GM21447 (cell line): ENCODE measurements at regions not wholly inside any gene's neighbourhood (a gene's known extent, or its start where the extent isn't known, plus 50 kb on each side); places are given as distances from the start of the nearest gene placed in this dataset.
A peak's percentile ranks its signal among the peaks of the same experiment; 100 is the strongest.

Experiments
- ATAC-seq: cut with Tn5 transposase; IDR thresholded peaks from one replicate; pipeline ENCODE4 v1.9.1; 2021; ENCODE audit not compliant: unreplicated experiment

DNA sequence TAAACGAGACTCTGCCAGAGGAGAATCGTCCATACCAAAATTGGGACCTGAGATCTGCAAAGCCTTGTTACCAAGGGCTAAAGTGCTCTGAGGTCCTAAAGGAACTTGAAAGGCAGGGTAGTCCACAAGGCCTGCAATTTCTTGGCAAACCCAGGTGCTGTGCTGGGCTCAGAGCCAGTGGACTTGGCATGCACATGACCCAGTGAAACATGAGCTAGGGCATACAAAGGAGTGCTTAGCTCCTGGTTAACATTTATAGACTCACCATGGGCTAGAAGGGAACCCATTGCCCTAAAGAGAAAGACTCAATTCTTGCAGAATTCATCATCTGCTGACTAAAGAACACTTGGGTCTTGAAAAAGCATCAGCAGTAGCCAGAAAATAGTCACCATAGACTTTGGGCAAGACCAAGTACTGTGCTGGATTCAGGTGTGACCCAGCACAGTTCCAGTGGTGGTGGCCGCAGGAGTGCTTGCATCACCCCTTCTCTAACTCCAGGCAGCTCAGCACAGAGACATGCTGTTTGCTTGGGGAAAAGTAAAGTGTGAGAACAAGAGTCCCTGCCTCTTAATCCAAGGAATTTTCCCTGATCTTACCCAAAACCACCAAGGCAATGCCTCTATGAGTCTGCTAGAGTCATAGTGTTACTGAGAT lies 1069.4 kb upstream of the ADGRL2 start:
- no peak for ATAC-seq

DNA sequence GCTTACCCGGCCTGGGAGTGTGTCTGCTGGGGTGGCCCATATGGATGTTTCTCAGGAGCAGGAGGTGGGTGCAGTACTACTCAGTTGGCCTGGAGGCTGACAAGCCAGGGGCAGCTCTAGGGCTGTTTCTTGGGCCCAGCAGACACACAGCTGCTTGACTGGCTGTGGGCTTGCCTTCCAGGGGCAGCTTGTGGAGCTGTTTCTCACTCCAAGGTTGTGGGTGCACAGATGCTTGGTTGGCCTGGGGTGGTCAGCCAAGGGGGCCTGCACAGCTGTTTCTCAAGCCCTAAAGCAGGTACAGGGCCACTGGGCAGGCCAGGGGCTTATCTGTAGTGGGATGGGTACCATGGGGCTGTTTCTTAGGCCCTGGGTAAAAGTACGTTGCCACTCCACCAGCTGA lies 1078.1 kb upstream of the ADGRL2 start:
- no peak for ATAC-seq

DNA sequence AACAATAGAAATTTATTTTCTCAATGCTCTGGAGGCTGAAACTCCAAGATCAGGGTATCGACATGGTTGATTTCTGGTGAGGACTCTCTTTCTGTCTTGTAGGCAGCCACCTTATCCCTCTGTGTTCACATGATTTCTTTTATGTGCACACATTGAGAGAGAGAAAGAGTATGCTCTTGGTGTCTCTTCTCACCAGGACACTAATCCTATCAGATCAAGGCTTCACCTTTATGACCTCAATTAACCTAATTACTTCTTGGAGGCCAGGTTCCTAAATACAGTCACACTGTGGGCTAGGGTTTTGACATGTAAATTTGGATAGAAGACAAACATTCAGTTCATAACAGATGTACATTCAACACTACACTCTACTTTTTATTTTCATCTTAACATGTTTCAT lies 1094.2 kb upstream of the ADGRL2 start:
- no peak for ATAC-seq

DNA sequence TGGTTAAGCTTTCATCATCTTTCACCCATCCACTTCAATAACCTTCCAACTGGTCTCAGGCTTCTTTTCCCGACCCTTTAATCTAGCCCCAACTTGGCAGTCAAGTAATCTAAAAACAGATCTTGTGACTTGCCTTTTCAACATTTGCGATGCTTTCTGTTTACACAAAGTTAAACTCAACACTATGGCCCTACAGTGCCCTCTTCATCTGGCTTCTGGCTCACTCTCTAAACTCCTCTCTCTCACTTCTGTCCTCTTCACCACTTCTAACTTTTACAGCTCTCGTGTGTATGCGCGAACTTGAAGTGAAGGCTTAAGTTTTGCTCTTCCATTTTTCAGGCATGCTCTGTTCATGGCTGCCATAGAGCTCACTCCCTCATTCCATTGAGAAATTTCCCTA lies 1122.3 kb upstream of the ADGRL2 start:
- ATAC-seq: no peak

DNA sequence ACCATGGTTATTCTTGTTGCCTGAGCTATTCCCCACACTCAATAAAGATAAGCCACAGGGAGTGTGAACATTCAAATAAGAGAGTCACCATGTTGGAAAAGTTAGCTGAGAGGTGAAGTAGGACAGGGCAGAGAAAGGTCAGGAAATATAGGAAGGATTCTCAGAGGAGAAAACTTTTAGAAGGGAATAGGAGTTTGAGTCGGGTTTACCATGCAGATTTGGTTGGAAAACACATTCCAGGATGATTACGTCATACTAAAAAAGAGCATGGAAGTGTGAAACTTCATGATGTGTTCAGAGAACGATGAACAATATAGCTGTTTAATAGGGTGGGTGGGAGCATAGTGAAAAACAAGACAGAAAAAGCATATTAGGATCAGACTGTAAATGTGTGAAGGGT lies 1125.3 kb upstream of the ADGRL2 start:
- no peak for ATAC-seq

DNA sequence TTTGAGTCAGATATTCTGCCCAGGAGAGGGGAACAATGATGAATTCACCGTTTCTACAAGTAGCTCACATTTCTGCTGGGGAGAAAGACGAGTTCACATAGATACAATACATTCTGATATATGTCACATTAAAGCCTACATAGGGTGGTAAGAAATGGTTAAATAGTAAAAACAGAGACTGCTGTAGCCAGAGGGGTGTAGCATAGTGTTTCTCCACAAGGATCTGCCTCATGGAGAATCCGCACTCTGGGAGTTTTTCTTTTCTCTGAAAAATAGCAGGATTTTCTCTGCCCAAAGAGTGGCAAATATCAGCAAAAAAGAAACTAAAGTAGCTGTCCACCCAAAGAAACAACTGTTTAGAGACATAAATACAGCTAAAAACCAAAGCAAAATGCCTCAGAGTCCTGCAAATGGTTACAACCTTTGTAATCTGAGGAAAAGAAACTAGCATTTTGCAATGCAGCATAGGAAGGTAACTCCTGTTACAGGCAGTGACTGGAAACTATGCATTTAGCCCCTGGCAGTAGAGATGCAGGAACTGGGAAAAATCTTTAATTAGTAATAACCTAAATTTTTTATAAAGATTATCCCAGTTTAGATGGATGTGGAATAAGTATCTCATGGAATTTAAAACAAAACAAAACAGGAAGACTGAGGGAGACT lies 1126.7 kb upstream of the ADGRL2 start:
- ATAC-seq: no peak

DNA sequence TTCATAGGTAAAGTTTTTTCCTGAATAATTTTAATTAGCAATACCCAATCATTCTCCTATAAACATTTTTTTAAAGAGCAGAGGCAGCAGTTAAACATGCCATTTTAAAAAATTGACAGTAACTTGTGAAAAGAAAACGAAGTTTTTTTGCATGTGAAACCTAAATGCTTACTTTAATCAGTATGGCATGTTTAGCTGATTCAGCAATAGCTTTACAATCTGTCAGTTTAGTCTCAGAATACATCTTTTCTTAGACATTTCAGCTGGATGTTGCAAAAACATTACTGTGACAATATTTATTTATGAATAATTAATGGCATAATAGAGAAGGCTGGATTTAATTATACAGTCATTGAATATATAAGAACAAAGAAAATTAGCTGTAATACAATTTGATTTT lies 1132.4 kb upstream of the ADGRL2 start:
- no peak for ATAC-seq

DNA sequence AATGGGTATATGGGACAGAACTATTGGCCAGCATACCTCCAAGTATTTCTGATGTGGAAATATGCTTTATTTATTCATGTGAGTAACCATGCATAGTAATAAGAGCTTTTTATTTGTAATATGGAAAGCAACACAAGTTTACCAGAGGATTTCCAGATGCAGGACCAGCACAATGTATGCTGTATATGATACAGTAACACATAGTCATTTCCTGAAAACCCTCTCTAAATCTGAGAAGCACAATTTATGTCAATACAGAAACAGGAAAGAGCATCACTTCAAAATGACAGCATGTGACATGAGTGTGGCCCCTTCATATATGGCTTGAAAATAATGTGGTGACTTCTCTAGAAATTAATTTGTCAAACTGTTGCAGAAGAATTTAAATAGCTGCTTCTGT lies 1134.7 kb upstream of the ADGRL2 start:
- no peak for ATAC-seq

DNA sequence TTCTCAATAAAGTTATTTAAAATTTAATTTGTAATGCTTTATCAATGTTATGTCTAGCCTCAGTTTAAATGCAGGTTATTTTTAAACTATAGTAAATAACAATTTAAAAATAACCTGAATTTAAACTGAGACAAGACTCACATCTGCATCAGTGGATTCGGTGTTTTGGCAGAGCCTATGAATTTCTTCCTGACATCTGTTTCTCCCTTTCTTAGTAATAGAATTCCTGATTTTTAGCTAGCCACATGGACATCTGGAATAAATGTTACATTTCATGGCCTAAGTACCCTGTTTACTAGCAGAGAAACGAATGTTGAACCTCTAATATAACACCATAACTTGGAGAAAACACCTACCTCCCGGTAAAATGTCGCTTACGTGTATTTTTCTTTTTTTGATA lies 1141.6 kb upstream of the ADGRL2 start:
- no peak for ATAC-seq

DNA sequence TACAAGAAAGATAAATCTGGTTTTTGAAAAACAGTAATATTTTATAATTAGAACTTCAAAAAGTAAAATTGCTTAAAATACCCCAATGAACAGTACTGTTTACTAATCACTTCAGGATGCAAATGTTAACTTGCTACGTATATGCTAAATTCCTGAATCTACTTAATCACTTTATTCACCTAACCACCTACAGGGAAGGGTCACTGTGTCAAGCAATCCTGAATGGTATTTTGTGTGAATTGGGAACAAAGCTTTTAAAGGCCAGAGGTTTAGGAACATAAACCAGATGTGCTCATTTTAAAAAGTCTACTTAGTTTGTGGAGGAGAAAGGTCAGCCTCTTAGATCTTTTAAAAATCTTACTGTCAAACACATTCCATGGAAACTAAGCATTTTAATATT lies 1143.0 kb upstream of the ADGRL2 start:
- no peak for ATAC-seq

DNA sequence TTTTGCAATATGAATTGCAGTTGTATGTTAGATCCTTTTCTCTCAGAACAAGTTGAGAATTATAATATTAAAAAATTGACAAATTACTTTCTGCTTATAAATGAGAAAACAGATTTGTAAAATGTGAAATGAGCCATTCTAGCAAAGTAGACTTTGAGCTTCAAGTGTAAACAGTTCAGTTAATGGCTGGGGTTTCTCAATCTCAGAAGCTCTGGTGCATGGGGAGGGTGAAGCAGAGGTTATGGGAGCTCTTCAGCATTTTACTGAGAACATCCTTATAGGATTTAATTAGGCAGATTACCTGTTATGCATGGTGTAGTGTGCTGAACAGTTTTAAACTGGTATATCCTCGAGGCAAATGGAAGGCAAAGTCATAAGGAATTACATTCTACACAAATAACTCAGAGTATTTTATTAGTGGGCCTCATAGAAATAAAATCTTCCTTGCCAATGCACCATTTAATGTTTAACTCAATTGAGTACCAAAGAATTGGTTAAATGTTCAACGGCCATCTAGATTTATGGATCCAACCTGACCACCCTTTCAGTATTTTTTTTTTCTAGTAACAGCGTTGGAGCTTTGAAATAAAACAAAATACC lies 1143.6 kb upstream of the ADGRL2 start:
- ATAC-seq: no peak

DNA sequence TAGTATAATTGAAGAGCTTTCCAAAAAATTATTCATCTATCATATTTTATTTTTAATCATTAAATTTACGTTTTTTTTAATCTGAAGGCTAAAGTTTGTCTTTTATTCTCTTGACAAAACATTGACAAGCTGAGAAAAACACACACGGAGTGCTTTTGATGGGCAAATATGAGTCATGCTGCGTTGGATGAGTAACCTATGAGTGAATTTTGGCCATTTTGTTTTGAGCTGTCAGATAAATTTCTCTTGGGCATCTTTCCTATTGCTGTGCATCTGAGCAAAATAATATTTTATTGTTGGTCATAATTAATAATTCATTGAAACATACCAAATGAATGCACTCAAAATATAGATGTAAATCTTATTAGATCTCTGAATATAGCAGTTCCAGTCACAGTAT lies 1144.1 kb upstream of the ADGRL2 start:
- ATAC-seq: no peak

DNA sequence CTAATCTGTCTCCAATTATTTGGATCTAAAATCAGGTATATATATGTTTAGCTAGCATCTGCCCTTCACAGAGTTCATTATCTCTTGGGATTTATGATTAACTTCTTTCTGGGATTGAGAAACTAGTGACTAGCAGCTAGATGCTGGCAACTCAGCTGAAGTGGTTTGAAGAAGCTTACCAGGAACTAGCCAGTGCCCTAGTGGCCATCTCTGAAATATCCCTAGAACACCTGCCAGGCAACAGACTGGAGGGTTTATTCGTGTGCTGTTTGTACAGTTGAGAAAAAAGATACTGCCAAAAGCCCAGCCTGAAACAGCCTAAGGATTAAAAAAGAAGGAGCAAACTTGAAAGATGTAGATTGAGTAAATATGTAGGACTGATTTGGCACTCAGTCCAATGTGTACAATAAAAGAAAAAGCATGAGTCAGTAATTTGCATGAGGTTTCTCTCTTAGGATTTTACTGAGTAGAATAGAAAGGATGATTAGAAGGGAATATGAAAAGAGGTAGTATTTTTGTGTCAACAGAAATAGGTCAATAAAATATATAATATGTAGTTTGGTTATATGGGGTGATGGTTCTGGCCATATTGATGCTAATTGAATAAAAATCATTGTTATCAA lies 1144.6 kb upstream of the ADGRL2 start:
- ATAC-seq: peak; percentile 85

DNA sequence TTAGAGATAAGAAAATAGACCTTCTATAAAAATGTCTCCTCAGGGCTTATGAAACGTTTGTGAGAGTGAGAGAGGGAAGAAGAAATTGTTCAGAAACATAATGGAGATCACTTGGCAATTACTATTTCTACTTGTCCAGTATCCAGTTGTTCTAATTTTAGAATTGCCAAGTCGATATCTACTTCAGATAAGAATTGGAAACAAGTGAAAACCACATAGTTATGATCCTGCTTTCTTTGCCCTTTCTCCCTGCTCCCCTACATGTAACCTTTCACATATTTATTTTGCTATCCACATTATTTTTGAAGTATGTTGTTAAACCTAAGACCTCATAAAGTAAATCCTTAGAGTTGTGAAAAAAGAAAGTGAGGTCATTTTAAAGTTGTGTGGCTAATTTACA lies 1154.7 kb upstream of the ADGRL2 start:
- no peak for ATAC-seq

DNA sequence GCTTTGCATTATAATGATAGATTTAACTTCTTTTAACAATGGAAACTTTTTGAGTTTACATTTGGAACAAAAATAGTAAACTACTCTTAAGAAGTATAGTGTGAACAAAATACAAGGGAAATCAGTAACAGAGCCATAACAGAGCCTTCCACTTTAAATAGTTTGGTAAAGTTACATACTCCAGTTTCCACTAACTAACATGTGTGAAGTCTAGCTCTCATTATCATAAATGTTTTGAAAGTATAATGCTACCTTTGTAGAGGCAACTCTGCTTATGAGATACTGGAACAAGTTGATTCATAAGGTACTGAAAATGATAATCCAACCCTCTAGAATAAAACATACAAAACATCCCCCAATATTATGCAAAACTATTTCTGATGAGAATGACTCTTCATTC lies 1155.1 kb upstream of the ADGRL2 start:
- ATAC-seq: no peak

DNA sequence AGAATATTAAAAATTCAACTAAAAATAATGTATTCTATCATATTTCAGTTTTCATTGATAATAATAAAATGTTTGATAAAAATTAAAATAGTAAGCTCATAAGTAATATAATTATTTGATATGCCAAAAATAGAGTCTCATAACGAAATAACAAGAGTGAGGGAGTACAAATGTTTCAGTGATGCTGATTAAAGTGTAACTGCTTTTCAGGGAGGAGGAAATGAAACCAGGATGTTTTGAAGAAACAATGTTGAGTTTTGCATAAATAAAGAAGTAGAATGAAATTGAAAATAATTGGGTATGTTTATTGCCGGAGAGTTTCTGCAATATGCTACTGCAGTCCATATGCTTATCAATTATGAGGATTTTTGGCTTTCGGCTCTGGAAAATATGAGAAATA lies 1159.8 kb upstream of the ADGRL2 start:
- peak; percentile 46 for ATAC-seq

DNA sequence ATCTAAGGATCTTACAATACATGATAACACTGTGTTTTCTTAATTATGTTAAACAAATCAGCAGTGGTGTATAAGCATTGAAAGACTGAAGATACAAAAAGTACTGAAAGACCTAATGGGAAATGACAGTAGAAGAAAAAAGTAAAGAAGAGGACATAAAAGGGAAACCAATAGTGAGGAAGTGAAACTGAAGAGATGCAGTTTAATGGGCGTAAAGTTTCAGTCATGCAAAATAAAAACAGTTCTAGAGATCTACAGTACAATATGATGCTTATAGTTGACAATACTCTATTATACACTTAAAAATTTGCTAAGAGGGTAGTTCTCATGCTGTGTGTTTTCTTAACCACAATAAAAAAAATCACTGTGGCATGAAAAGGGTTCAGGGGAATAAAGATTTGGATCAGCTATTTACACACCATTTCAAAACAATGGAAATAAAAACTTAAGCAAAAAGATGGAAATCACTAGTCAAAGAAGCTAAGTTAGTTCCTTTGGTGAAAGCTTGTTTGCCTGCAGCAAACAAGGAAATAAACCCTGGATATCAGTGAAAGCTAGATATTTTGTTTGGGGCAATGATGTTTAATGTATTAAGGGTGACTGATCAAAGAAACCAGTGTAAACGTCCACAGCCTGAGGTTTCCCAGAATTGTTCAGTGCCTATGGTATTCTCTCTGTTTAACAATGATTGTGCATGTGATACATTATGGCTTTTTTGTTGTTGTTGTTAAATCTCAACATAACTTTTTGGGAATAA lies 1160.8 kb upstream of the ADGRL2 start:
- peak; percentile 96 for ATAC-seq

DNA sequence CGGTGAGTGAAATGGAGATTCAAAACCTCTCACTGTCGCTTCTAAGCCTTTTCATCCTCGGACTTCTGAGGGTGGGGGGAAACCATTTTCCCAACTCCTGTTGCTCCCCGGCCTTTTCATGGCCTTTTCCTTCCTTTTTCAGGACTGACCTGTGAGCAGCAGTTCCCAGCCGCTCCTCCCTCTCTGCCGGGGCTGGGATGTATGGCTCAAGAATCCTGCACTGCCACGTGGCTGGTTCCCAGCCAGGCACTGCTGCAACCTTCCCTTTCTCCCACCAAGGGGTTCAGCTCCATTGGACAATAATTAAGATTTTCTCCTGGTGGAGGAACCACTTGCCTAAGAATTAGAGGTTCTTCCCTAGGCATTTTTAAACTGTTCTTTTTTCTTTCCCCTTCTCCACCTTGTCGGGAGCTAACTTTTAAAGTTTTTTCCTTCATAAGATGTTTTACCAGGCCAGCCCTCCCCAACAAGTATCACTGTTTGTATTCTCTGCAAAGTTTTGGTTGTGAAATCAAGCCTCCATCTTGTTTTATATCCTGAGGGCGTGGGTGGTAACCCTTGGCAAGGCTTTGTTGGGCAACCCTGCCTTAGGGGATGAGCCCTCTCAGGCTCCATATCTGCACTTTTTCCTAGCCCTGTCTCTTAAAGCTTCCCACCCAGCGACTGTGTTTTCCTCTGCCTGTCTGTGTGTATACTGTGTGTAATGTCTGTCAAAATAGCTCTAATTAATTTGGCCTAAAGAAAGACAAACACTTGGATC lies 1166.6 kb upstream of the ADGRL2 start:
- no peak for ATAC-seq

DNA sequence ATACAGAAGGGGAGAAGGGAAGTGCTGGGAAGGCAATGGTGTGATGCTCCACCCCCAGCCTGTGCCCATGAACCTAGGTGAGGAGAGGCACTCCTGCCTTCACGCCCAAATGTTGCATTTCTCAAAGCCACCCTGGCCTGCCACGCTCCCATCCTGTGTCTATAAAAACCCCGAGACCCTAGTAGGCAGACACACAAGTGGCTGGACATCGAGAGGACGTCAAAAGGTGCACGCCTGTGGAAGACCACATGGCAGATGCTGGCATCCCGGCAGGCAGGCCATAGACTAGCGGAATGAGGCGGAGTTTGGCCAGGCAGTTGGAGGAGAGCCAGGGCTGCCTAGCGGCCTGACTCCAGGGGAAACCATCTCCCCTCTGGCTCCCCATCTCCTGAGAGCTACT lies 1168.5 kb upstream of the ADGRL2 start:
- no peak for ATAC-seq

DNA sequence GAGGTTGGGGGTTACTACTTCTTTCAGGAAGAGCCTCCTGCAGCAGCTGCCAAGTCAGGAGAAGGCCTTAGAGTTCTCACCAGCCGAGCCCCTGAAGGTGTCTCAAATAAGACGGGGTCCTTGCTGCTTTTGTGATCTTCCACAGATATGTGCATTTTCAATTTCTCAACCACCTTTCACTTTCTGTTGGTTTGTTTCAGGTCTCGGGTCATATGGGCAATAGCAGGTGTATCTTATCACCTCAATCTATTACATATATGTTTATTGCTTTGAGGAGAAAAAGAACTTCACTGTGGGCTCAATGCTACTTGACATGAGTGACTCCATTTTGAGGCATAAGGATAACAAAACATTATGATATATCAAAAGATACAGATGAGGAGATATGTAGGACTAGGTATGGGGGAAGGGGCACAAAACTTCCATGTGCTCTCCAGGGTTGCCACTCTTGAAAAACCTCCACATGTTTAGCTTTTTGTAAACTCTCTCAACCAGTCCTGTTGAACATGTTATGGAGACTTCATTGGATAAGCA lies 1171.4 kb upstream of the ADGRL2 start:
- peak; percentile 53 for ATAC-seq

DNA sequence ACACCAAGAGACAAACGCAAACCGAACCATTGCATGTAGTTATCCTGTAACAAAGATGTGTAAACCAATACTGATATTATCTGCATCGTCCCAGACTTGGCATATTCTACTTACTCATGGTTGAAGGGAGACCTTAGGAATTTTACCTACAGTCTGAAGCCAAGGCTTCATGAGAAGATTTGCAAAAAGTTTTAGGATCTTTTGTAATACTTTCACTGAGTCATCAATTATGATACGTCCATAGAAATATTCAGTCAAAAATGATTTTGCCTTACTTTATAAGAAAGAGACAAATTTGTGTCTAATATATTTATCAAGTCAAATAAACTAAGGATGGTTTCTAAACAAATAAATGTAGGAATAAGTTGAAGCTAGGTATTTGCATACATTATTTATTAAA lies 1176.1 kb upstream of the ADGRL2 start:
- ATAC-seq: no peak
